BJ (cell line): ENCODE measurements at regions not wholly inside any gene's neighbourhood (a gene's known extent, or its start where the extent isn't known, plus 50 kb on each side); places are given as distances from the start of the nearest gene placed in this dataset.

Experiments used
- CTCF ChIA-PET: fragments of 350-600 bp; formaldehyde crosslinking; extraction: SDS; loops from one replicate; lab custom pipeline; 2021; ENCODE audit warnings: antibody characterized with exemption, inconsistent platforms; lab: Yijun Ruan, JAX
- POLR2A ChIA-PET: fragments of 300-600 bp; sonication (Branson Sonifier 250); formaldehyde crosslinking; extraction: SDS; loops from one replicate; lab custom pipeline; 2021; ENCODE audit warnings: antibody characterized with exemption; lab: Charles Lee
- DNase-seq: peaks from one replicate; pipeline ENCODE4 v3.0.0-alpha.2; 2011; ENCODE audit warnings: low read depth
- H3K27me3 ChIP-seq: 2 replicates; pipeline ENCODE4 v1.6.0; 2011; ENCODE audit warnings: low read length; ENCODE audit not compliant: control insufficient read depth, insufficient read depth
- H3K36me3 ChIP-seq: 2 replicates; pipeline ENCODE4 v1.5.1; 2011; ENCODE audit warnings: low read length; ENCODE audit not compliant: control insufficient read depth, insufficient read depth
- H3K4me3 ChIP-seq: 2 replicates; pipeline ENCODE4 v1.5.1; 2011; ENCODE audit warnings: low read depth, mild to moderate bottlenecking, control low read depth, low read length
- CTCF ChIP-seq: IDR thresholded peaks from 2 replicates; pipeline ENCODE4 v1.5.1; 2011; ENCODE audit warnings: low read depth, mild to moderate bottlenecking, control low read depth, inconsistent platforms, low read length, moderate library complexity; ENCODE audit not compliant: insufficient read depth

GRCh38 chr14:101496776-101497683 is 64.3 kb upstream of the DIO3 start:
- POLR2A ChIA-PET, result no interaction called here
- no peak for DNase-seq
- TF ChIP-seq CTCF, result no peak
- Histone ChIP-seq H3K27me3 (peaks cover 1% of the 10 kb centered on the region; the same call in 1 of the 2 replicates), H3K4me3 (no peak overlapping the region), H3K36me3 (no peaks in the 10 kb centered on the region)
- CTCF ChIA-PET, result no interaction called here

- no peak for DNase-seq
- Histone ChIP-seq H3K4me3 (no peak overlapping the region), H3K27me3 (peaks cover 1% of the 10 kb centered on the region; the same call in 1 of the 2 replicates), H3K36me3 (no peaks in the 10 kb centered on the region)
- CTCF ChIA-PET, result no interaction called here
- TF ChIP-seq CTCF, result no peak
- POLR2A ChIA-PET, result no interaction called here
These were observed 63.4 kb upstream of the DIO3 start for GRCh38 chr14:101497684-101498525.

- H3K27me3 ChIP-seq, result peaks cover 1% of the 10 kb centered on the region; the same call in 1 of the 2 replicates
- H3K36me3 ChIP-seq, result no peaks in the 10 kb centered on the region
- ChIA-PET POLR2A (interaction anchor here (0.6 kb wide), 1 partner anchor 74 kb away, joined by 5 read pairs; no protein-coding TSS in a partner anchor), CTCF (no interaction called here)
- no peak for TF ChIP-seq CTCF
- DNase-seq, result no peak
- no peak overlapping the region for H3K4me3 ChIP-seq
These were observed 62.8 kb upstream of the DIO3 start for GRCh38 chr14:101498526-101498860.

GRCh38 chr14:101499080-101499479 is 62.2 kb upstream of the DIO3 start:
- no peak for TF ChIP-seq CTCF
- peaks cover 1% of the 10 kb centered on the region; the same call in 1 of the 2 replicates for H3K27me3 ChIP-seq
- no peaks in the 10 kb centered on the region for H3K36me3 ChIP-seq
- H3K4me3 ChIP-seq, result no peak overlapping the region
- POLR2A ChIA-PET, result interaction anchor here (0.6 kb wide), 1 partner anchor 74 kb away, joined by 5 read pairs; no protein-coding TSS in a partner anchor
- DNase-seq, result no peak
- CTCF ChIA-PET, result no interaction called here

GRCh38 chr14:101499513-101499912 is 61.8 kb upstream of the DIO3 start:
- Histone ChIP-seq H3K4me3 (no peak overlapping the region), H3K27me3 (peaks cover 1% of the 10 kb centered on the region; the same call in 1 of the 2 replicates), H3K36me3 (no peaks in the 10 kb centered on the region)
- no peak for DNase-seq
- POLR2A ChIA-PET, result no interaction called here
- CTCF ChIA-PET, result no interaction called here
- no peak for TF ChIP-seq CTCF
